ENCODE measurements at regions not wholly inside any gene's neighbourhood (a gene's known extent, or its start where the extent isn't known, plus 50 kb on each side); places are given as distances from the start of the nearest gene placed in this dataset.
A peak's percentile ranks its signal among the peaks of the same experiment; 100 is the strongest.

GRCh38 chr13:102993348-102993747 is 72.9 kb downstream of the SLC10A2 start:
- H3K9ac ChIP-seq (ENCODE audit: low read length) = no peak overlapping the region
- no peaks in the 10 kb centered on the region for H3K36me3 ChIP-seq (ENCODE audit: control insufficient read depth in 1 of 2, insufficient read depth in 2 of 2, low read length in 2 of 2)
- no peak for DNase-seq
- no peaks in the 10 kb centered on the region for H3K4me1 ChIP-seq (ENCODE audit: control insufficient read depth in 1 of 2, insufficient read depth in 2 of 2, low read length in 2 of 2)
- no peak overlapping the region for H2BK120ac ChIP-seq (ENCODE audit: insufficient read depth, low read length, poor library complexity)
- H3K18ac ChIP-seq (ENCODE audit: low read length) = no peak overlapping the region
- H2AFZ ChIP-seq (ENCODE audit: insufficient read depth, low read length, poor library complexity) = no peak overlapping the region
- WGBS (ENCODE audit: extremely low coverage, insufficient coverage, insufficient read length) = no CpG with 5 or more reads among the region's 2 CpGs
- H3K4me2 ChIP-seq (ENCODE audit: low read length) = no peak overlapping the region
- H2BK12ac ChIP-seq (ENCODE audit: low read length) = no peak overlapping the region
- no peaks in the 10 kb centered on the region for H3K79me2 ChIP-seq (ENCODE audit: control insufficient read depth, insufficient read depth, low read length, poor library complexity)
- H3K9me3 ChIP-seq (ENCODE audit: insufficient read depth, low read depth, low read length) = peaks cover 6% of the 10 kb centered on the region
- H3K27me3 ChIP-seq (ENCODE audit: insufficient read depth, low read length) = no peaks in the 10 kb centered on the region
- no peak overlapping the region for H4K8ac ChIP-seq (ENCODE audit: low read depth, low read length)
- no peak overlapping the region for H3K4ac ChIP-seq (ENCODE audit: low read depth, low read length)
- no peak overlapping the region for H3K23ac ChIP-seq (ENCODE audit: low read length)
- H2BK5ac ChIP-seq (ENCODE audit: low read depth, low read length, poor library complexity) = no peak overlapping the region
- no peak overlapping the region for H4K12ac ChIP-seq (ENCODE audit: low read depth, low read length)
- no peak overlapping the region for H2AK5ac ChIP-seq (ENCODE audit: low read length)
- no peak overlapping the region for H3K4me3 ChIP-seq (ENCODE audit: low read depth, low read length)
- H3K14ac ChIP-seq (ENCODE audit: low read length) = no peak overlapping the region
- H3K79me1 ChIP-seq (ENCODE audit: low read length) = no peaks in the 10 kb centered on the region
- H3K27ac ChIP-seq (ENCODE audit: low read depth, low read length) = no peak overlapping the region
- no peak overlapping the region for H4K91ac ChIP-seq (ENCODE audit: low read depth, low read length)

DNA sequence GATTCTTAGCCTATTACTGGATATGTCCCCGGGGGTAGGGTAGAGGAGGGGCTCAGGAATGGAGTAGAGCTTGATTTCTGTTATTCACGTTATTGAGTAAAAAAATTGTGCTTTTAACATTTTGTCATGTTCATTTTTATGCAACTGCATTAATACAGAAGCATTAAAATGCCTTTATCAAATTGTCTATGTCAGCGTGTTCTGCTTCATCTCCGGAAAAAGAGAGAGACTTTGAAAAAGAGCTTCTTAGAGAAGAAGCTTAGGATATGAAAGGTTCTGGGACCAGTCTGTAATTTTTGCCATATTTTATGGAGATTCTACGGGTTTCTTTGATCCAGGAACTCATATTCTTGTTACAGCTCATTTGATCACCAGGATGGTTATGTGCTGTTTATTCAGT is 82.0 kb downstream of the SLC10A2 start:
- H3K27ac ChIP-seq (ENCODE audit: low read depth, low read length) = no peak overlapping the region
- H2BK120ac ChIP-seq (ENCODE audit: insufficient read depth, low read length, poor library complexity) = no peak overlapping the region

DNA sequence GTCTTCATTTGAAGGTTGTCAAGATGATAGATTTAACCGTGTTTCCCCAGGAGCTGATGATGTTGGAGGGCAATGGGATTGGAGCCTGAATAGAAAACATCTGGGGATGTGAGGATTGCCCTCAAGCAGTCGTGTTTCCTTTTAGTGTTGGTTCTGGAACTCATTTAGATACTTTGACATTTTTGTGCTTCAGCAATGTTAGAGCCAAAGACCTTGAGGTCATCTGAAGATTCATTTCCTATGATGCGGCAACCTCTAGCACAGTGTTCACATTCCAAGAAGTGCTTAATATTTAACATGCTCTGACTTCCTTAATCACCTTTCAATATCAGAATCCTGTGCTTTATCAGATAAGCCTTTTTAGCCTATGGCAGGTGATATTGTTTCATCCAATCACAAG is 82.7 kb downstream of the SLC10A2 start:
- peaks cover 6% of the 10 kb centered on the region for H3K9me3 ChIP-seq (ENCODE audit: insufficient read depth, low read depth, low read length)
- H3K27me3 ChIP-seq (ENCODE audit: insufficient read depth, low read length) = no peaks in the 10 kb centered on the region
- peaks cover 0 to 2% of the 10 kb centered on the region in 2 experiments for H3K36me3 ChIP-seq (ENCODE audit: control insufficient read depth in 1 of 2, insufficient read depth in 2 of 2, low read length in 2 of 2)
- H3K4me1 ChIP-seq (ENCODE audit: control insufficient read depth in 1 of 2, insufficient read depth in 2 of 2, low read length in 2 of 2) = peaks cover 0 to 3% of the 10 kb centered on the region in 2 experiments
- peak; percentile 52 to 81 for DNase-seq
- H3K4me2 ChIP-seq (ENCODE audit: low read length) = no peak overlapping the region
- H2AK5ac ChIP-seq (ENCODE audit: low read length) = no peak overlapping the region
- no peak overlapping the region for H2BK12ac ChIP-seq (ENCODE audit: low read length)
- no peak overlapping the region for H4K91ac ChIP-seq (ENCODE audit: low read depth, low read length)
- H3K18ac ChIP-seq (ENCODE audit: low read length) = no peak overlapping the region
- no peak overlapping the region for H3K9ac ChIP-seq (ENCODE audit: low read length)
- WGBS (ENCODE audit: extremely low coverage, insufficient coverage, insufficient read length) = no CpG with 5 or more reads among the region's 3 CpGs
- no peak overlapping the region for H3K23ac ChIP-seq (ENCODE audit: low read length)
- no peak overlapping the region for H3K27ac ChIP-seq (ENCODE audit: low read depth, low read length)
- H3K4ac ChIP-seq (ENCODE audit: low read depth, low read length) = no peak overlapping the region
- no peak overlapping the region for H2AFZ ChIP-seq (ENCODE audit: insufficient read depth, low read length, poor library complexity)
- H2BK120ac ChIP-seq (ENCODE audit: insufficient read depth, low read length, poor library complexity) = no peak overlapping the region
- H3K14ac ChIP-seq (ENCODE audit: low read length) = no peak overlapping the region
- no peak overlapping the region for H2BK5ac ChIP-seq (ENCODE audit: low read depth, low read length, poor library complexity)
- no peaks in the 10 kb centered on the region for H3K79me2 ChIP-seq (ENCODE audit: control insufficient read depth, insufficient read depth, low read length, poor library complexity)
- H4K12ac ChIP-seq (ENCODE audit: low read depth, low read length) = no peak overlapping the region
- H3K4me3 ChIP-seq (ENCODE audit: low read depth, low read length) = no peak overlapping the region
- H4K8ac ChIP-seq (ENCODE audit: low read depth, low read length) = no peak overlapping the region
- H3K79me1 ChIP-seq (ENCODE audit: low read length) = no peaks in the 10 kb centered on the region

More for the DNA sequence above, 82.0 kb downstream of the SLC10A2 start:
- Histone ChIP-seq H4K12ac (ENCODE audit: low read depth, low read length) (no peak overlapping the region), H3K14ac (ENCODE audit: low read length) (no peak overlapping the region), H3K4me3 (ENCODE audit: low read depth, low read length) (no peak overlapping the region), H2AK5ac (ENCODE audit: low read length) (no peak overlapping the region), H3K27me3 (ENCODE audit: insufficient read depth, low read length) (no peaks in the 10 kb centered on the region), H4K91ac (ENCODE audit: low read depth, low read length) (no peak overlapping the region), H3K4me2 (ENCODE audit: low read length) (no peak overlapping the region), H3K79me1 (ENCODE audit: low read length) (no peaks in the 10 kb centered on the region), H3K9ac (ENCODE audit: low read length) (no peak overlapping the region), H3K79me2 (ENCODE audit: control insufficient read depth, insufficient read depth, low read length, poor library complexity) (no peaks in the 10 kb centered on the region), H2BK12ac (ENCODE audit: low read length) (no peak overlapping the region), H3K18ac (ENCODE audit: low read length) (no peak overlapping the region), H4K8ac (ENCODE audit: low read depth, low read length) (no peak overlapping the region), H2BK5ac (ENCODE audit: low read depth, low read length, poor library complexity) (no peak overlapping the region), H3K4me1 (ENCODE audit: control insufficient read depth in 1 of 2, insufficient read depth in 2 of 2, low read length in 2 of 2) (peaks cover 0 to 3% of the 10 kb centered on the region in 2 experiments), H3K23ac (ENCODE audit: low read length) (no peak overlapping the region), H3K36me3 (ENCODE audit: control insufficient read depth in 1 of 2, insufficient read depth in 2 of 2, low read length in 2 of 2) (peaks cover 0 to 2% of the 10 kb centered on the region in 2 experiments), H3K4ac (ENCODE audit: low read depth, low read length) (no peak overlapping the region), H2AFZ (ENCODE audit: insufficient read depth, low read length, poor library complexity) (no peak overlapping the region), H3K9me3 (ENCODE audit: insufficient read depth, low read depth, low read length) (peaks cover 6% of the 10 kb centered on the region)
- peak in 1 of 2 donors; percentile 16 for DNase-seq
- no CpG with 5 or more reads among the region's 5 CpGs for WGBS (ENCODE audit: extremely low coverage, insufficient coverage, insufficient read length)

- Histone ChIP-seq H3K4ac (ENCODE audit: low read depth, low read length) (no peak overlapping the region), H3K23ac (ENCODE audit: low read length) (no peak overlapping the region), H2AK5ac (ENCODE audit: low read length) (no peak overlapping the region), H4K12ac (ENCODE audit: low read depth, low read length) (no peak overlapping the region), H3K4me2 (ENCODE audit: low read length) (no peak overlapping the region), H2AFZ (ENCODE audit: insufficient read depth, low read length, poor library complexity) (no peak overlapping the region), H3K9ac (ENCODE audit: low read length) (no peak overlapping the region), H3K9me3 (ENCODE audit: insufficient read depth, low read depth, low read length) (no peaks in the 10 kb centered on the region), H3K79me1 (ENCODE audit: low read length) (no peaks in the 10 kb centered on the region), H3K4me3 (ENCODE audit: low read depth, low read length) (no peak overlapping the region), H3K27me3 (ENCODE audit: insufficient read depth, low read length) (no peaks in the 10 kb centered on the region), H3K27ac (ENCODE audit: low read depth, low read length) (no peak overlapping the region), H4K91ac (ENCODE audit: low read depth, low read length) (no peak overlapping the region), H3K14ac (ENCODE audit: low read length) (no peak overlapping the region), H3K4me1 (ENCODE audit: control insufficient read depth in 1 of 2, insufficient read depth in 2 of 2, low read length in 2 of 2) (peaks cover 0 to 3% of the 10 kb centered on the region in 2 experiments), H3K79me2 (ENCODE audit: control insufficient read depth, insufficient read depth, low read length, poor library complexity) (no peaks in the 10 kb centered on the region), H2BK12ac (ENCODE audit: low read length) (no peak overlapping the region), H2BK5ac (ENCODE audit: low read depth, low read length, poor library complexity) (no peak overlapping the region), H3K18ac (ENCODE audit: low read length) (no peak overlapping the region), H2BK120ac (ENCODE audit: insufficient read depth, low read length, poor library complexity) (no peak overlapping the region), H4K8ac (ENCODE audit: low read depth, low read length) (no peak overlapping the region), H3K36me3 (ENCODE audit: control insufficient read depth in 1 of 2, insufficient read depth in 2 of 2, low read length in 2 of 2) (no peaks in the 10 kb centered on the region)
- peak in 1 of 2 donors; percentile 18 for DNase-seq
- WGBS (ENCODE audit: extremely low coverage, insufficient coverage, insufficient read length) = no CpG with 5 or more reads among the region's 7 CpGs
Measured at GRCh38 chr13:102980331-102980982, 85.8 kb downstream of the SLC10A2 start.

All from trophoblast cell (in vitro differentiated cells and primary cell).